HL-60 (cell line): ENCODE measurements at regions not wholly inside any gene's neighbourhood (a gene's known extent, or its start where the extent isn't known, plus 50 kb on each side); places are given as distances from the start of the nearest gene placed in this dataset.

Experiments used
- DNase-seq, 2 experiments: peaks; one replicate each; pipeline ENCODE4 v3.0.0-alpha.2; 2010 to 2020; ENCODE audit warnings: low read depth in 1 of 2, low spot score in 1 of 2
- H3K27ac ChIP-seq: fragments of 250-450 bp; sonication (Bioruptor Pico); replicated peaks from 2 replicates; pipeline ENCODE4 v1.5.1; 2020; ENCODE audit warnings: mild to moderate bottlenecking, moderate library complexity
- H3K27me3 ChIP-seq: fragments of 250-450 bp; sonication (Bioruptor Pico); 2 replicates; pipeline ENCODE4 v1.5.1; 2021; ENCODE audit warnings: mild to moderate bottlenecking, moderate library complexity; ENCODE audit not compliant: insufficient read depth, poor library complexity, severe bottlenecking
- H3K4me3 ChIP-seq: replicated peaks from 2 replicates; pipeline ENCODE4 v1.5.1; 2011; ENCODE audit warnings: mild to moderate bottlenecking, control low read depth, low read length; ENCODE audit not compliant: insufficient read depth
- CTCF ChIP-seq: IDR thresholded peaks from one replicate; pipeline ENCODE4 v1.5.1; 2011; ENCODE audit warnings: low read length, control low read depth, inconsistent platforms; ENCODE audit not compliant: insufficient read depth
- GABPA ChIP-seq: IDR thresholded peaks from 2 replicates; pipeline ENCODE4 v1.6.1; 2012; ENCODE audit warnings: low read depth
- POLR2AphosphoS5 ChIP-seq: IDR thresholded peaks from 2 replicates; pipeline ENCODE4 v1.6.1; 2012; ENCODE audit warnings: low read depth
- REST ChIP-seq: IDR thresholded peaks from 2 replicates; pipeline ENCODE4 v1.6.1; 2012; ENCODE audit warnings: low read depth; ENCODE audit not compliant: insufficient replicate concordance
- SPI1 ChIP-seq: IDR thresholded peaks from 2 replicates; pipeline ENCODE4 v1.6.1; 2012; ENCODE audit warnings: low read depth, mild to moderate bottlenecking, borderline replicate concordance

- no peak for DNase-seq
- Histone ChIP-seq H3K27ac (no peak overlapping the region), H3K4me3 (no peak overlapping the region), H3K27me3 (no peaks in the 10 kb centered on the region)
- TF ChIP-seq CTCF (no peak), POLR2AphosphoS5 (no peak), REST (no peak), SPI1 (no peak), GABPA (no peak)
Observed at GRCh38 chr14:38044710-38045109, 163.0 kb upstream of the SSTR1 start.

GRCh38 chr14:38045461-38045860 lies 162.2 kb upstream of the SSTR1 start:
- H3K27me3 ChIP-seq, result no peaks in the 10 kb centered on the region
- no peak for TF ChIP-seq POLR2AphosphoS5
- no peak for TF ChIP-seq SPI1
- TF ChIP-seq CTCF, result no peak
- no peak for DNase-seq

GRCh38 chr14:38046160-38046559 lies 161.5 kb upstream of the SSTR1 start:
- no peak for DNase-seq
- no peak overlapping the region for H3K27ac ChIP-seq
- H3K4me3 ChIP-seq, result no peak overlapping the region
- no peaks in the 10 kb centered on the region for H3K27me3 ChIP-seq
- TF ChIP-seq CTCF, result no peak
- TF ChIP-seq REST, result no peak
- no peak for TF ChIP-seq POLR2AphosphoS5
- TF ChIP-seq SPI1, result no peak
- TF ChIP-seq GABPA, result no peak

More at GRCh38 chr14:38045461-38045860, 162.2 kb upstream of the SSTR1 start:
- Histone ChIP-seq H3K4me3 (no peak overlapping the region), H3K27ac (no peak overlapping the region)

GRCh38 chr14:38047195-38047902 lies 160.4 kb upstream of the SSTR1 start:
- TF ChIP-seq SPI1 (no peak), GABPA (no peak), CTCF (no peak), REST (no peak), POLR2AphosphoS5 (no peak)
- DNase-seq, result no peak
- Histone ChIP-seq H3K27ac (no peak overlapping the region), H3K4me3 (no peak overlapping the region), H3K27me3 (no peaks in the 10 kb centered on the region)
